Heart left ventricle (tissue), 16 donors: ENCODE measurements at regions not wholly inside any gene's neighbourhood (a gene's known extent, or its start where the extent isn't known, plus 50 kb on each side); places are given as distances from the start of the nearest gene placed in this dataset.

Source experiments
- ATAC-seq, 4 donors: fragments of 200-7000 bp; cut with Tn5 transposase; one replicate each; pipeline ENCODE4 v1.9.1; 2020 to 2022; ENCODE audit warnings: moderate library complexity in 4 of 4, mild to moderate bottlenecking in 3 of 4, moderate number of reproducible peaks in 1 of 4
- DNase-seq, 5 donors: peaks; one replicate each; pipeline ENCODE4 v3.0.0-alpha.2; 2020
- H3K27ac ChIP-seq, 12 donors: fragments of 200-600 bp; sonication (generic) in 4 of 12; one replicate each; pipeline versions ENCODE4 v1.5.0 to v1.8.0; 2016 to 2022; ENCODE audit warnings: mild to moderate bottlenecking in 2 of 12
- H3K27me3 ChIP-seq, 9 donors: fragments of 200-600 bp; sonication (generic) in 2 of 9; one replicate each; pipeline versions ENCODE4 v1.5.1 to v1.8.0; 2016 to 2022; ENCODE audit warnings: mild to moderate bottlenecking in 3 of 9
- H3K36me3 ChIP-seq, 9 donors: fragments of 200-600 bp; sonication (generic) in 2 of 9; one replicate each; pipeline versions ENCODE4 v1.5.0 to v1.8.0; 2018 to 2022; ENCODE audit warnings: mild to moderate bottlenecking in 2 of 9
- H3K4me1 ChIP-seq, 12 donors: fragments of 200-600 bp; sonication (generic) in 4 of 12; one replicate each; pipeline versions ENCODE4 v1.5.0 to v1.8.0; 2016 to 2022; ENCODE audit warnings: mild to moderate bottlenecking in 3 of 12
- H3K4me3 ChIP-seq, 12 donors: fragments of 200-600 bp; sonication (generic) in 4 of 12; one replicate each; pipeline versions ENCODE4 v1.5.0 to v1.8.0; 2017 to 2022; ENCODE audit warnings: mild to moderate bottlenecking in 9 of 12, moderate library complexity in 4 of 12
- H3K9me3 ChIP-seq, 12 donors: fragments of 200-600 bp; sonication (generic) in 4 of 12; one replicate each; pipeline versions ENCODE4 v1.5.0 to v1.8.0; 2016 to 2022; ENCODE audit warnings: mild to moderate bottlenecking in 1 of 12
- POLR2A ChIP-seq, 2 donors: fragments of 450-650 bp; IDR thresholded peaks; one replicate each; pipeline ENCODE4 v1.6.1; 2017; ENCODE audit warnings: antibody characterized with exemption in 2 of 2, mild to moderate bottlenecking in 2 of 2, moderate library complexity in 2 of 2
- WGBS, 4 donors: extraction: QIAGEN DNeasy Blood & Tissue Kit in 2 of 4; methylation state at CpG; one replicate each; pipeline versions ENCODE4 v1.1.5 to v1.1.7; 2013 to 2018; 5-methylcytosine and 5-hydroxymethylcytosine counted together
- intact Hi-C, 10 donors: fragments of 100-400 bp; cut with DNase I; formaldehyde crosslinking; loops; one replicate each; pipeline versions ENCODE4 v1.11.1 to v1.14.2; 2022
- TF ChIP-seq, protein P1 (sequence below), 12 donors: fragments of 200-600 bp; sonication (generic) in 4 of 12; IDR thresholded peaks; one replicate each; pipeline versions ENCODE4 v1.5.0 to v1.8.0; 2018 to 2022; ENCODE audit warnings: antibody characterized with exemption in 12 of 12, mild to moderate bottlenecking in 5 of 12
- donor health status: ischemic (EF 13 %, LVEDD 7.1; RV severe dilation, severe dysfunction).
- donor health status: healthy with polysubstance abuse.
- donor health status: DM: no; HTN: yes; CAD: no.
- donor health status: DM: no; HTN: no; CAD: no.
- donor health status: ischemic (EF 25% LVEDD 6.9; RV normal size, moderate dysfunction).
- donor health status: ischemic (EF 25% LVEDD 5.7; RV mildly dilated, moderate dysfunction).
- donor health status: healthy.
- donor health status: DM: yes; HTN: yes; CAD: no.
- donor health status: ischemic (EF 35%, LVEDD 5.7; RV mildly dilated, moderate dysfunction).
- donor health status: nonischemic (EF 11% LVEDD 7.7; RV severe dilation, severe dysfunction).
- donor health status: DM: yes; HTN: yes; CAD: no.
- donor health status: PGD.
- donor health status: ischemic (EF 29% LVEDD 5.4; RV normal size, mild dysfunction).
- donor health status: nonischemic (EF 23%, LVEDD 6.1; RV moderate dilation, normal function).

DNA sequence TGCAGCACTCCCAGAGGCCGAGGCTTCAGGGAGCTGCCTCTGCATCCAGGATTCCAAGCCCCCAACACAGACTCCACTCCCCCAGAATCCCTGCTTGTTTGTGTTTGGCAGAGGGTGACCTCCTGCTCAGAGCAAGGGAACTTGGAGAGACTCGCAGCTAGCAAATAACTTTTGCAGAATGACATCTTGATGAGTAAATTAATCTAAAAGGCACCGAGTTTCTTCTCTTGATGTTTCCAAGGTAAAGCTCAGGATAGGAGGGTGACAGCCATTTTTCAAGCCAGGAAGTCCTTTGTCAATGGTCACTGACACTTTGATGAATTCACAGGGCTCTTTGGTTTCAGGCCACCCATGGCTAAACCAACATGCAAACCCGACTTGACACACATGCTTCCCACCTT lies 523.0 kb downstream of the NTRK3 start:
- DNase-seq: no peak
- 45 to 62% (median 52%) methylated on average over 4 of the region's 4 CpGs for WGBS, 4 donors
- Histone ChIP-seq H3K27me3 (no peaks in the 10 kb centered on the region), H3K4me1 (peaks cover 0 to 15% (median 3%) of the 10 kb centered on the region in 12 donors), H3K27ac (no peak overlapping the region), H3K36me3 (no peaks in the 10 kb centered on the region), H3K4me3 (no peak overlapping the region), H3K9me3 (no peaks in the 10 kb centered on the region)
- intact Hi-C loops: loop anchor here in 2 of 10 donors (10.0 kb wide), 2 partner anchors 59 to 239 kb away; no protein-coding TSS in a partner anchor
- ATAC-seq: no peak
- TF ChIP-seq POLR2A (IDR thresholded peaks at IDR 0.05): no peak
- TF ChIP-seq, protein P1, sequence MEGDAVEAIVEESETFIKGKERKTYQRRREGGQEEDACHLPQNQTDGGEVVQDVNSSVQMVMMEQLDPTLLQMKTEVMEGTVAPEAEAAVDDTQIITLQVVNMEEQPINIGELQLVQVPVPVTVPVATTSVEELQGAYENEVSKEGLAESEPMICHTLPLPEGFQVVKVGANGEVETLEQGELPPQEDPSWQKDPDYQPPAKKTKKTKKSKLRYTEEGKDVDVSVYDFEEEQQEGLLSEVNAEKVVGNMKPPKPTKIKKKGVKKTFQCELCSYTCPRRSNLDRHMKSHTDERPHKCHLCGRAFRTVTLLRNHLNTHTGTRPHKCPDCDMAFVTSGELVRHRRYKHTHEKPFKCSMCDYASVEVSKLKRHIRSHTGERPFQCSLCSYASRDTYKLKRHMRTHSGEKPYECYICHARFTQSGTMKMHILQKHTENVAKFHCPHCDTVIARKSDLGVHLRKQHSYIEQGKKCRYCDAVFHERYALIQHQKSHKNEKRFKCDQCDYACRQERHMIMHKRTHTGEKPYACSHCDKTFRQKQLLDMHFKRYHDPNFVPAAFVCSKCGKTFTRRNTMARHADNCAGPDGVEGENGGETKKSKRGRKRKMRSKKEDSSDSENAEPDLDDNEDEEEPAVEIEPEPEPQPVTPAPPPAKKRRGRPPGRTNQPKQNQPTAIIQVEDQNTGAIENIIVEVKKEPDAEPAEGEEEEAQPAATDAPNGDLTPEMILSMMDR (IDR thresholded peaks at IDR 0.05): no peak

DNA sequence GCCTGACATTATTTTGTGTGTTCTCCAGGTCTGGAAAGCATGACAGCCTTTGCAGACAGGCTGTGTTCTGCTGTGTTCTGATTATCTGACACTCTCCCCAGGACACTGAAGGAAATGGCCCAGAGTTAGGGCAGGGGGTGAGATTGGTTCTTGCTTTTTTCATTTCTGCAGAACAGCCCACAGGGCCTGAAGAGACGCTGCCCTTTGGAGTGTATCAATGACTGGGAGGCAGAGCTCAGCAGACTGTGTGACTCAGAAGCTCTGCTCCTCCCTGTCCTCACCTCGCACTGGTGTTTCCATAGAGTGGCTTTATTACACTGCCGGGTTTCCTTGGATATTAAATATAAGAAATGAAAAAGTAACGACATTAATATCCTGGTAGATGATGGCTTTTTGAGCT lies 523.6 kb downstream of the NTRK3 start:
- DNase-seq (no peak), ATAC-seq (peak in 2 of 4 donors; percentile 38 to 59)
- 51 to 66% (median 60%) methylated on average over 4 of the region's 4 CpGs for WGBS, 4 donors
- H3K4me1 ChIP-seq: peaks cover 0 to 15% (median 3%) of the 10 kb centered on the region in 12 donors
- no peaks in the 10 kb centered on the region for H3K9me3 ChIP-seq
- no peak overlapping the region for H3K4me3 ChIP-seq
- intact Hi-C loops: loop anchor here in 2 of 10 donors (10.0 kb wide), 2 partner anchors 58 to 238 kb away; no protein-coding TSS in a partner anchor
- no peaks in the 10 kb centered on the region for H3K27me3 ChIP-seq
- no peaks in the 10 kb centered on the region for H3K36me3 ChIP-seq
- H3K27ac ChIP-seq: no peak overlapping the region
- TF ChIP-seq, protein P1 (IDR thresholded peaks at IDR 0.05): no peak
- TF ChIP-seq POLR2A (IDR thresholded peaks at IDR 0.05): no peak

DNA sequence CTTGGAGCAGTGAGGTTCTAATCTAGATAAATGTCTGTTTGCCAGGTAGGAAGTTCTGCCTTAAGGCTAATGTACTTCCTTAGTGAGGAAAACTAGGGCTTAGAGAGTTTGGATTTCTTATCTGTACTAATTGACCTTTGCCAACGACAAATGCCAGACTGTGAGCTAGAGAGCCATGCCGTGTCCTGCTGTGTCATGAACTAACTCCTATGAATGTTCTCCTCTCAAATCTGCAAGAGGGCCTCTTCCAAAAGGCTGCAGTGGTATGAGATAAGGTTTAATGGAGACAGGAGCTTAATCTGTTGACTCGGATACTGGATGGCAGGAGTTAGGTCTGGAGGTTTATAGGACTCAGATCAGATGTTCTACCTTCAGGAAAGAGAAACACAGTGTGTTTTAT lies 524.9 kb downstream of the NTRK3 start:
- intact Hi-C loops: loop anchor here in 2 of 10 donors (10.0 kb wide), 2 partner anchors 57 to 237 kb away; no protein-coding TSS in a partner anchor
- ATAC-seq: peak; percentile 42 to 88 (median 70)
- WGBS, 4 donors: 23 to 27% (median 26%) methylated on average over 3 of the region's 3 CpGs

DNA sequence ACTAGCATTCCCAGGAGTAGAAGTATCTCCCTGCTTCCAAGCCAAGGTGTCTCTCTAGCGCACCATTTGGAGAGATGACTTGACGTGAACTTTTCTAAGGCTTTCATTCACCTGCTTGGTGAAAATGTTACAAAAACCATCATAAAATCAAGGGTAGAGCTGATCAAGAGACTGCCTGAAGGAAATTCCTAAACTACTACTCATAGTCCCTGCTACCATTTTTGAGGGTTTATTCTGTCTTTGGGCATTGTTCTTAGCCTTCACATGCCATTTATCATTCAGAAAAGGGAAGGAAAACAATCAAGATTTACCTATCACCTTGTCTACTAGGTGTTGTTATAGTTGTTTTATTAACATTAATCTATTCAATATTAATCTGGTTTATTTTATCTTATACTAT lies 525.8 kb downstream of the NTRK3 start:
- H3K27ac ChIP-seq: no peak overlapping the region
- WGBS, 4 donors: 87 to 95% (median 93%) methylated on average over 2 of the region's 2 CpGs
- no peak overlapping the region for H3K4me3 ChIP-seq
- no peaks in the 10 kb centered on the region for H3K36me3 ChIP-seq
- TF ChIP-seq POLR2A (IDR thresholded peaks at IDR 0.05): no peak
- TF ChIP-seq, protein P1 (IDR thresholded peaks at IDR 0.05): no peak
- DNase-seq (no peak), ATAC-seq (no peak)
- H3K9me3 ChIP-seq: no peaks in the 10 kb centered on the region
- H3K27me3 ChIP-seq: no peaks in the 10 kb centered on the region
- H3K4me1 ChIP-seq: peaks cover 0 to 15% (median 3%) of the 10 kb centered on the region in 12 donors
- intact Hi-C loops: loop anchor here in 2 of 10 donors (10.0 kb wide), 2 partner anchors 56 to 236 kb away; no protein-coding TSS in a partner anchor

More for the DNA sequence above, 524.9 kb downstream of the NTRK3 start:
- H3K27ac ChIP-seq: no peak overlapping the region
- TF ChIP-seq, protein P1 (IDR thresholded peaks at IDR 0.05): no peak
- TF ChIP-seq POLR2A (IDR thresholded peaks at IDR 0.05): no peak
- no peak overlapping the region for H3K4me3 ChIP-seq
- H3K4me1 ChIP-seq: peaks cover 0 to 15% (median 3%) of the 10 kb centered on the region in 12 donors
- no peaks in the 10 kb centered on the region for H3K27me3 ChIP-seq
- no peaks in the 10 kb centered on the region for H3K36me3 ChIP-seq
- H3K9me3 ChIP-seq: no peaks in the 10 kb centered on the region
- no peak for DNase-seq
